ENCODE measurements at regions not wholly inside any gene's neighbourhood (a gene's known extent, or its start where the extent isn't known, plus 50 kb on each side); places are given as distances from the start of the nearest gene placed in this dataset.
"Not testable (repeated sequence)": the region's sequence is repeated elsewhere in the genome, so short reads cannot be mapped to it uniquely, and the experiment has no call there.

GRCh38 chr3:177889652-177890358 is 646.4 kb upstream of the KCNMB2 start:
- no peak for DNase-seq

GRCh38 chr3:177890359-177890683 is 645.9 kb upstream of the KCNMB2 start:
- DNase-seq, result no peak

GRCh38 chr3:177891569-177891968 is 644.7 kb upstream of the KCNMB2 start:
- DNase-seq, result not testable (repeated sequence)

- DNase-seq, result no peak
Observed at GRCh38 chr3:177893331-177893730, 642.9 kb upstream of the KCNMB2 start.

- no peak for DNase-seq
Observed at GRCh38 chr3:177894081-177894728, 642.0 kb upstream of the KCNMB2 start.

- no peak for DNase-seq
Observed at GRCh38 chr3:177898185-177898584, 638.1 kb upstream of the KCNMB2 start.

DNA sequence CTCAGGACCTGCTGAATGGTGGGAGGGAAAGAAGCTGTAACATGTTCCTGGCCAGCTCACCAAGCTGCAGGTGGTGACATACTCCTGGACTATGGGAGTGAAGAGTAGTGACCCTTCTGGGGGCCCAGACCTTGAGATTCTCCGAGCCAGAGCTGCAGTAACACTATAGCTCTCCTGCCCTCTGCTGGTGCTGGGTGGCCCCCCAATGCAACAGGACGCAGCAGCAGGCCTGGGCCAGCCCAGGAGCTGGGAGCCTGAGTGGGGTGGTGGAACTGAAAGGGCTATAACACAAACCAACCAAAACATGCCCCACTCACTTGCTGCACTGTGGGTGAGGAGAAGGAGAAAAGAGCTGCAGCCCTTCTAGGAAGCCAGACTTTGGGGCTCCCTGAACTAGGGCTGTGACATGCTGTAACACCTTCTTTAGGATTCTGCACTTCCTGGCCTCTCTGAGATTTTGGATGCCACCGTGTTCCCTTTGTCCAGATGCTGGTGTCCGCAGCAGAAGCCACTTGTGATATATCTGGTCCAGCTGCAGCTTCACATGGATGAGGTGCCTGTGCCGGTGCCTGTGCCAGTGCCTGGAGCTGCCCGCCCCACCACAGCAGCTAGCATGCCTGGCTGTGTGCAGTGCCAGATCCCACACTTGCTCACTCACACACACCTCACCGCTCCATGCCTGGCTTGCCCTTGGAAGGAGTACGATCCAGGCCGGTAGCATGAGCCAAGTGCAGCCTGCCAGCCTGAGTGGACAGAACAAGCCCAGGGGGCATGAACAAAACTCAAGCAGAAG is 636.8 kb upstream of the KCNMB2 start:
- DNase-seq, result no peak

DNA sequence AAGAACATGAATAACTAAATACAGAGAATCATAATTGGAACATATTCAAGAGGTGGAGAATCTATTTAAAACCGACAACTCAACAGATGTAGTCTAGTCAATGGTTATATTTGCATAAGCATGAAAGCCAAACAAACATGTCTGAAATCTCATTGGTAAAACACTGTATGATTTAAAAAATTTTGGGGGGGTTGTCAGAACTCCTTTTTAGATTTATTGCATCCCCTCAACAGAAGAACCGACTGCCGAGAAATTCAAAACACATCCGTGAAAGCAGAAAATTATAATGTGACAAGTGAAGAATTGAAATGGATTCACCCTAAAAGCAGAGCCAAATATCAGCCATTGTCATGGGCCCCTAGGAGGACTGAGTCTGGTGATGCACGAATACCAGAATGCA is 633.4 kb upstream of the KCNMB2 start:
- DNase-seq, result no peak

GRCh38 chr3:177904621-177905020 is 631.6 kb upstream of the KCNMB2 start:
- peak; percentile 47 for DNase-seq

- DNase-seq, result peak; percentile 88
Observed at GRCh38 chr3:177905173-177906125, 630.8 kb upstream of the KCNMB2 start.

GRCh38 chr3:177906126-177906511 is 630.1 kb upstream of the KCNMB2 start:
- peak; percentile 90 for DNase-seq

GRCh38 chr3:177906578-177907229 is 629.5 kb upstream of the KCNMB2 start:
- peak; percentile 30 for DNase-seq

GRCh38 chr3:177909530-177909929 is 626.7 kb upstream of the KCNMB2 start:
- not testable (repeated sequence) for DNase-seq

- no peak for DNase-seq
Observed at GRCh38 chr3:177914224-177914623, 622.0 kb upstream of the KCNMB2 start.

DNA sequence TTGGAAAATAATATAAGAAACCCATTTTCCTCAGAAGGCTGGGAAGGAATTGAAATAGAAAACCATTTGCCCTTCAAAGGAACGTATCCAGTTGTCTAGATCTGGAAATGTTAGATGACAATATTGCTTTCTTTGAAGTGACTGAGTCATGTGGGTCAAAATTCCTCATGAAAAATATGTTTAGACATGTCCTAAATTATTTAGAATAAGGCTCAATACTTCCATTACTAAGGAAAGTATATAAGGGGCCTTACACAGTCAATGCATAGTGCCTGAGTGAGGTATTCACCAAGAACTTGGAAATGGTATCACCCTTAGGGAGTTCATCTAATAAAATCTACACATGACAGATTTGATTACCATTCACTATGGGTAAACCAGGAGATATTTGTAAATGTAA is 619.8 kb upstream of the KCNMB2 start:
- DNase-seq, result no peak

DNA sequence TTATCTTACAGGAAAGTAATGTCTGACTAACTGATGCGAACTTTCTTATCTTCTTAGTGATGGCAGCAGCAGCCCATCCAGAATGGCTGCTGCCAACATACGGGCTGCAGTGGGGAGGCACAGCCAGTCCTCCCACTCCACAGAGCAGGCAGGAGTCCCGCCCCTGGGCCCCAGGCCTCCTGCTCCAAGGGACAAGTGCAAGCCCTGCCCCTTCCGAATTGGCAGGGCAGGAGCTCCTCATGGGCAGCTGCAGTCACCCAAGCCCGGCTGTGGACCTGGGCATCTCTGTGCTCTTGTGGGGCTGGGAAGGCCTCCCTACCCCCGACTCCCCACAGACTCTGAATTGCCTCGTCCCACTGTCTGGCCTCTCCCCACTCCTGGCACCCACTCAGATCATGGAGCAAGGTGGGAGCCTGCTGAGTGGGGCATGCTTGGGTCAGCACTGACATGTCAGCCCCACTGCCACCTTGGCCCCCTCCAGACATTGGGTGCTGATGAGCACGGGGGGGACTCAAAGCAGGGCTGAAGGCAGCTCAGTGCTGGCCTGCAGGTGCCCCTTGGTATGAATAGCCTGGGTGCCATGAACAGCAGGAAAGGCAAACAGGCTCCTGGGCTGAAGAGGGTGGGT is 618.9 kb upstream of the KCNMB2 start:
- peak; percentile 21 for DNase-seq

GRCh38 chr3:177921153-177921552 is 615.1 kb upstream of the KCNMB2 start:
- no peak for DNase-seq

DNA sequence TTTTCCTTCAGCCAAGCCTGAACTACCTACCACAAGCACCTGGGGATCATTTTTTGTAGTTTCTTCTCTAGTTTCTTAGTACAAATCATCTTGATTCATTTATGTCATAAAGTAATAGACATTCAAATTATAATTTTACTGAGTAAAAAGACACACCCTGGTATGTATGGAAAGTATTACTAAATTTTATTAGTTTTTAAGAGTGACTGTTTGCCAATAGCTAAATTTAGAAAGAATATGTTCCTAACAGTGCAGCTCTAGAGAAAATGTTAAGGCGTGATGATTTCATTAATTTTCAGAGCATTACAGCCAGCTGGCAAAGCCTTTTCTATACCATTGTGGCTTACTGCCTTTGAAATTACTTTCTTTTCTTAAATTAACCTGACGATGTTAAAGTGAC is 612.0 kb upstream of the KCNMB2 start:
- no peak for DNase-seq

DNA sequence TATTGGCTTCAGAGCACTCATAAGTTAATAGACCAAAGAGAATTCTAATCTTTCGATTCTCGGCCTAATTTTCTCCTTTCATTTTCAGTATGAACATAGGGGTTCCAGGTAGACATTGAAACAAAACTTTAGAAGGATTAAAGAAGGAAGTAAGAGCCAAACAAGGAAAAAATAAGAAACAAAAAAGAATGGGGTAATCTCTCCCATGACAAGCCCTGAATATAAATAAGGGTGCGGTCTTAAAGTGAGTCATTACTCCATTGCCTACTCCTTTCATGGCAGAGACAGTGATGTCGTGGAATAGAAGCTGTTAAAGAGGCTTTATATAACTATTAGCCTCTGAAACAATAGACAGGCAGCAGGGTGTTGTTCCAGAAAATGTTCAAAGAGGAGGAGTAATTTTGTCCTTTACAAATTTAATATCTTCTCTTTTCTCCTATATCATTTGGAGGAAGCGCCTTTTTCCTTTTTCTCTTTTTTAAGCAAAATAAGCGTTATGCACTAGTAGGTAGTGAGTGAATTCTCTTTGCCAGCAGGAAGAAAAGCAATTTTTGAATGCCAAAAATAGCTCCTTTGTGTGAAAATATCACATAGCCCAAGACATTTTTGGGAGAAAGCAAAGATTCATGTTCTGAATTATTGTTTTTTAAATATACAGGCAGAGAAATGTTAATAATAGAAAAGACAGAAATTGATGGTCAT is 607.9 kb upstream of the KCNMB2 start:
- peak; percentile 63 for DNase-seq

GRCh38 chr3:177929310-177929709 is 606.9 kb upstream of the KCNMB2 start:
- DNase-seq, result no peak

DNA sequence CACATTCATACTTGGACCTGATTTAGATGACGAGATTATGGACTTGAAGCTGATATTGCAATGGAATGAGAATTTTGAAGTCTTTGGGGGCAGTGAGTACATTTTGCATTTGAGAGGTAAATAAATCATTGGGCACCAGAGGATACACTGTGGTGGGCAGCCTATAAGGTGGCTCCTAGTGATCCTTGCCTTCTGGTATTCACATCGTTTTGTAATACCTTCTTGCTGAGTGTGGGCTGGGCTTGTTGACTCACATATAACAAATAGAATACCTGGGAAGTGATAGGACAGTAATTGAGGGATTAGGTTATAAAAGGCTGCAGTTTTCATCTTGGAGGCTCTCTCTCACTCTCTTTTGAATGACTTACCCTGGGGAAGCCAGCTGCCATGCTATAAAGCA is 605.5 kb upstream of the KCNMB2 start:
- DNase-seq, result peak; percentile 42

Measured in NCI-H226 (cell line).